Large intestine (tissue), 3 donors: ENCODE measurements at regions not wholly inside any gene's neighbourhood (a gene's known extent, or its start where the extent isn't known, plus 50 kb on each side); places are given as distances from the start of the nearest gene placed in this dataset.
"Not testable (repeated sequence)": the region's sequence is repeated elsewhere in the genome, so short reads cannot be mapped to it uniquely, and the experiment has no call there.

Experiments used
- DNase-seq, 2 donors: peaks; one replicate each; pipeline versions ENCODE4 v3.0.0 to v3.0.0-alpha.2; 2013
- H3K27ac ChIP-seq: one replicate; pipeline ENCODE4 v1.5.1; 2013; ENCODE audit warnings: low read length
- H3K27me3 ChIP-seq: 2 replicates; pipeline ENCODE4 v1.6.1; 2013; ENCODE audit warnings: low read length; ENCODE audit not compliant: control insufficient read depth, insufficient read depth
- H3K36me3 ChIP-seq: 2 replicates; pipeline ENCODE4 v1.6.1; 2013; ENCODE audit warnings: low read length; ENCODE audit not compliant: control insufficient read depth, insufficient read depth
- H3K4me1 ChIP-seq: one replicate; pipeline ENCODE4 v1.6.1; 2013; ENCODE audit warnings: low read length; ENCODE audit not compliant: control insufficient read depth, insufficient read depth
- H3K4me3 ChIP-seq: one replicate; pipeline ENCODE4 v1.5.1; 2013; ENCODE audit warnings: low read length
- H3K9me3 ChIP-seq: one replicate; pipeline ENCODE4 v1.6.1; 2013; ENCODE audit warnings: mild to moderate bottlenecking, low read depth, low read length, moderate library complexity; ENCODE audit not compliant: control insufficient read depth
- WGBS: methylation state at CpG from one replicate; pipeline ENCODE4 v1.1.5; 2013; ENCODE audit warnings: low lambda C conversion rate; ENCODE audit not compliant: insufficient coverage; 5-methylcytosine and 5-hydroxymethylcytosine counted together

- Histone ChIP-seq H3K4me1 (peaks cover 29% of the 10 kb centered on the region), H3K9me3 (peaks cover 3% of the 10 kb centered on the region), H3K27ac (peak overlapping the region; percentile 42), H3K36me3 (no peaks in the 10 kb centered on the region), H3K27me3 (no peaks in the 10 kb centered on the region), H3K4me3 (no peak overlapping the region)
- DNase-seq, result no peak
Observed at GRCh38 chr5:130955041-130955440, 210.0 kb downstream of the HINT1 start.

GRCh38 chr5:130954336-130954735, 210.7 kb downstream of the HINT1 start:
- peaks cover 29% of the 10 kb centered on the region for H3K4me1 ChIP-seq
- H3K27me3 ChIP-seq, result no peaks in the 10 kb centered on the region
- peak overlapping the region; percentile 42 for H3K27ac ChIP-seq
- DNase-seq, result no peak
- no peaks in the 10 kb centered on the region for H3K36me3 ChIP-seq
- peaks cover 3% of the 10 kb centered on the region for H3K9me3 ChIP-seq
- WGBS, result 33% methylated on average over 1 of the region's 1 CpG
- no peak overlapping the region for H3K4me3 ChIP-seq

DNA sequence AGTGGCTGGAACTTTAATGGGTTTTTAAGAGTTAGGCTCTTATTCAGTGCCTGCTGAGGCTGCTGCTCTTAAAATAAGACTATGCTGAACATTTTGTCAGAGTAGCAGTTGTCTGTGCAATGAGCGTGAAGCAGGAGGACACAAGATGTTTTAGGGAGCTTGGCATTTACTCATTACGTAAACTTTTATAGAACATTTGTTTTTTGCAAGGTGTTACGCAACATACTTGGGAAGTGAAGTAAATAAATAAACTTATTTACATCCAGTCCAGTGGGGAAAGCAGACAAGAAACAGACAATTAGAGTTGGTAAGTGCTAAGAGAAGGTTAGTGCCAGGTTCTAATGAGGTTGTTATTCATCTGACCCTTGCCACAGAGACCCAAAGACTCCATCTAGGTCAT, 226.0 kb downstream of the HINT1 start:
- no peaks in the 10 kb centered on the region for H3K27me3 ChIP-seq
- H3K27ac ChIP-seq, result no peak overlapping the region
- H3K9me3 ChIP-seq, result no peaks in the 10 kb centered on the region
- DNase-seq, result no peak
- no peaks in the 10 kb centered on the region for H3K36me3 ChIP-seq
- H3K4me1 ChIP-seq, result no peaks in the 10 kb centered on the region
- WGBS, result 92% methylated on average over 2 of the region's 3 CpGs
- no peak overlapping the region for H3K4me3 ChIP-seq

DNA sequence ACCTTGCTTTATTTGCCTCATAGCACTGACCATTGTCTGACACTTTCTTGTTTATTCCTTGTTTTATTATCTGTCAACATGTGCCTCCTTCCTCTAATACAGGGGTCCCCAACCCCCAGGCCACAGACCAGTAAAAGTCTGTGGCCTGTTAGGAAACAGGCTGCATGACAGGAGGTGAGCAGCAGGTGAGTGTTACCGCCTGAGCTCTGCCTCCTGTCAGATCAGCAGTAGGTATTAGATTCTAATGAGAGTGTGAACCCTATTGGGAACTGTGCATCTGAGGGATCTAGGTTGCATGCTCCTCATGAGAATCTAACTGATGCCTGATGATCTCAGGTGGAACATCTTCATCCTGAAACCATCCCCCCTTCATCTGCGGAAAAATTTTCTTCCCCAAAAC, 228.0 kb downstream of the HINT1 start:
- no peak overlapping the region for H3K4me3 ChIP-seq
- no CpG with 5 or more reads among the region's 2 CpGs for WGBS
- H3K36me3 ChIP-seq, result no peaks in the 10 kb centered on the region
- H3K9me3 ChIP-seq, result no peaks in the 10 kb centered on the region
- H3K4me1 ChIP-seq, result no peaks in the 10 kb centered on the region
- no peaks in the 10 kb centered on the region for H3K27me3 ChIP-seq
- no peak overlapping the region for H3K27ac ChIP-seq
- DNase-seq, result no peak

DNA sequence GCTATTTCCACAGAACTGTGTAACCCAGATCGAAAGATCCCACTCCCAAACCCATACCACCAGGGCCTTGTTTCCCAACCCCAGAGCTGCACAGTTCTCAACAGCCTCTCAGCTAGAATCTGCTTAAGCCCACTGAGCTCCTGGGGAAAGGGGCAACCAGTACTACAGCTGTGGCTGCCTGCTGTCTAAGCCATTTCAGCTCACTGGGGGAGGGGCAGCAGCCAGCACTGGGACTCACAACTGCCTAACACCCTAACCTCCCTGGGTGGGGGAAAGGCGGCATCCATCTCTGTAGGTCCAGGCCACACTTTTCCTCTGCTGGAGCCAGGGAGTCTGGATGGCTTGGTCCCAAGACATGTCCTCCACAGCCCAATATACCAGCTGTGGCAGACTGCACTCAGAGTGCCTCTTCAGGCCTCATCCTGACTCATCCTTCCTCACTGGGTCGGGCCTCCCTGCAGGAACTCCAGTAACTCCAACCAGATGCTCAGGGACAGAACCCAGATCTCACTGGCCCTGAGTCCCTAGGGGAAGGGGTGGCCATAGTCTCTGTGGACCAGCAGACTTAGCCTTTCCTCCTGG, 241.4 kb downstream of the HINT1 start:
- DNase-seq, result no peak
- H3K4me3 ChIP-seq, result no peak overlapping the region
- no peaks in the 10 kb centered on the region for H3K4me1 ChIP-seq
- H3K9me3 ChIP-seq, result no peaks in the 10 kb centered on the region
- H3K27me3 ChIP-seq, result no peaks in the 10 kb centered on the region
- no peak overlapping the region for H3K27ac ChIP-seq
- no peaks in the 10 kb centered on the region for H3K36me3 ChIP-seq
- WGBS, result no CpG with 5 or more reads among the region's 3 CpGs

DNA sequence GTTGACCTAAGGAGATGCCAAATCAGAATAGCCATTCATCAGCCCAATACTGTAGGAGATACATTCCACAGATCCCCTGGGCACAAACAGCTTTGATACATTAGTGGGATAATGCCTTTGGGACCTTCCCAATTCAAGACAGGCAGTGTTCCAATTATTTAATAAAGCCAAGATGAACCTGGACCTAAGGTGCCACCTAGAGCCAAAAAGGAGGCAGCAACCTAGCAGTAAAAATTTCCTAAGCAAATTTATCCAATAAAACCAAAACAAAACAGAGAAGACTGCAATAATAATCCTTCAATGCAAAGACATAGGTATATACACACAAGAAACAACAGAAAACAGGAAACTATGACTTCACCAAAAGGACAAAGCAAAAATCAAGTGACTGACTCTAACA, 253.0 kb downstream of the HINT1 start:
- H3K36me3 ChIP-seq, result no peaks in the 10 kb centered on the region
- DNase-seq, result no peak
- H3K4me3 ChIP-seq, result no peak overlapping the region
- no peak overlapping the region for H3K27ac ChIP-seq
- no peaks in the 10 kb centered on the region for H3K9me3 ChIP-seq
- H3K27me3 ChIP-seq, result no peaks in the 10 kb centered on the region
- H3K4me1 ChIP-seq, result no peaks in the 10 kb centered on the region

DNA sequence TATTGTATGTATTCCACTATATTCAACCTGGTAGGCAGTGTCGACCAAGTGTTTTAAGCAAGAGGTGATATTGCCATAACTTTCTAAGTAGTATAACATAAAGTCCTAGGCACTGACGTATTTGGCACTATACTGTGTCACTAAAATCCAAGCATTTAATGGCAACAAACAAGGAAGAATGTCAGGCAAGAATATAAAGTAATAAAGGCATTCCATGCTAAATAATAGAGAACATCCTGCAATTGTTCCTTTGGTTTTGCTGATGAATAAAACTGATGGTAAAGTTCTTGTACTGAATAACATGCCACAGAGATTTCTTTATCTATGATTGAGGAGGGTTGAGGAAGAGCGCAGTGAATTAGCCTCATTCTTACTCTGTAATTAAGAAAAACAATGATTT, 256.9 kb downstream of the HINT1 start:
- H3K4me3 ChIP-seq, result no peak overlapping the region
- H3K27me3 ChIP-seq, result no peaks in the 10 kb centered on the region
- no peak for DNase-seq
- WGBS, result 92% methylated on average over 2 of the region's 3 CpGs
- H3K9me3 ChIP-seq, result no peaks in the 10 kb centered on the region
- no peaks in the 10 kb centered on the region for H3K4me1 ChIP-seq
- no peak overlapping the region for H3K27ac ChIP-seq
- no peaks in the 10 kb centered on the region for H3K36me3 ChIP-seq

- H3K27ac ChIP-seq, H3K9me3 ChIP-seq, H3K27me3 ChIP-seq, H3K36me3 ChIP-seq, H3K4me1 ChIP-seq, H3K4me3 ChIP-seq, DNase-seq: not testable (repeated sequence)
- no CpG with 5 or more reads among the region's 24 CpGs for WGBS
Observed at GRCh38 chr5:130897537-130898195, 267.4 kb downstream of the HINT1 start.

DNA sequence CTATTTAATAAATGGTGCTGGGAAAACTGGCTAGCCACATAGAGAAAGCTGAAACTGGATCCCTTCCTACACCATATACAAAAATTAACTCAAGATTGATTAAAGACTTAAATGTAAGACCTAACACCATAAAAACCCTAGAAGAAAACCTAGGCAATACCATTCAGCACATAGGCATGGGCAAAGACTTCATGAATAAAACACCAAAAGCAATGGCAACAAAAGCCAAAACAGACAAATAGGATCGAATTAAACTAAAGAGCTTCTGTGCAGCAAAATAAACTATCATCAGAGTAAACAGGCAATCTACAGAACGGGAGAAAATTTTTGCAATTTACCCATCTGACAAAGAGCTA, 267.9 kb downstream of the HINT1 start:
- H3K27ac ChIP-seq, result not testable (repeated sequence)

DNA sequence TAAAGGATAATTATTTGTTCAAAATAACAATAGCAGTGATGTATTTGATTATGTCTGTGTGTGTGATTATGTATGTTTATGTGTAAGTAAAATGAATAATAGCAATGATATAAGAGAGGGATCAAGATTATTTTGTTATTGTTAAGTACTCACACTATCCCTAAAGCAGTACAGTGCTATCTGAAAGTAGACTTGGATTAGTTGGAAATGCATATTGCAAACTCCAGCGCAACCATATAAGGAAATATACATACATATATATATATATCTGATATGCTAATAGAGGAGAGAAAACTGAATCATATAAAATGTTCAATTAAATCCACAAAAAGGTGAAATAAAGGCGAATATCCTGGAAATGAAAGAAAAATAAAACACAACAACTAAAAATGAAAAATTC, 268.4 kb downstream of the HINT1 start:
- Histone ChIP-seq H3K27me3 (no peaks in the 10 kb centered on the region), H3K27ac (no peak overlapping the region), H3K4me1 (no peaks in the 10 kb centered on the region), H3K36me3 (no peaks in the 10 kb centered on the region), H3K4me3 (no peak overlapping the region), H3K9me3 (no peaks in the 10 kb centered on the region)
- DNase-seq, result no peak
- WGBS, result 93% methylated on average over 1 of the region's 2 CpGs

More for the DNA sequence above, 267.9 kb downstream of the HINT1 start:
- not testable (repeated sequence) for H3K4me3 ChIP-seq, H3K9me3 ChIP-seq, H3K27me3 ChIP-seq, H3K36me3 ChIP-seq, H3K4me1 ChIP-seq, DNase-seq
- WGBS, result no CpG with 5 or more reads among the region's 2 CpGs

GRCh38 chr5:130893006-130893405, 272.1 kb downstream of the HINT1 start:
- no peaks in the 10 kb centered on the region for H3K9me3 ChIP-seq
- WGBS, result no CpG with 5 or more reads among the region's 1 CpG
- H3K4me3 ChIP-seq, result no peak overlapping the region
- DNase-seq, result peak; percentile 31 to 70
- H3K4me1 ChIP-seq, result peaks cover 1% of the 10 kb centered on the region
- H3K27me3 ChIP-seq, result no peaks in the 10 kb centered on the region
- peak overlapping the region; percentile 53 for H3K27ac ChIP-seq
- H3K36me3 ChIP-seq, result no peaks in the 10 kb centered on the region
